CD4-positive, alpha-beta T cell treated with Interleukin-21 for 1 hour (primary cell): ENCODE measurements at regions not wholly inside any gene's neighbourhood (a gene's known extent, or its start where the extent isn't known, plus 50 kb on each side); places are given as distances from the start of the nearest gene placed in this dataset.
A peak's percentile ranks its signal among the peaks of the same experiment; 100 is the strongest.
"Not testable (repeated sequence)": the region's sequence is repeated elsewhere in the genome, so short reads cannot be mapped to it uniquely, and the experiment has no call there.

ENCODE experiments used
- DNase-seq: peaks from one replicate; pipeline ENCODE4 v3.0.0-alpha.2; 2020

GRCh38 chr10:124262234-124262865, 156.4 kb downstream of the OAT start:
- DNase-seq = no peak

- DNase-seq = peak; percentile 5
These were observed 159.4 kb downstream of the OAT start for GRCh38 chr10:124259139-124259825.

DNA sequence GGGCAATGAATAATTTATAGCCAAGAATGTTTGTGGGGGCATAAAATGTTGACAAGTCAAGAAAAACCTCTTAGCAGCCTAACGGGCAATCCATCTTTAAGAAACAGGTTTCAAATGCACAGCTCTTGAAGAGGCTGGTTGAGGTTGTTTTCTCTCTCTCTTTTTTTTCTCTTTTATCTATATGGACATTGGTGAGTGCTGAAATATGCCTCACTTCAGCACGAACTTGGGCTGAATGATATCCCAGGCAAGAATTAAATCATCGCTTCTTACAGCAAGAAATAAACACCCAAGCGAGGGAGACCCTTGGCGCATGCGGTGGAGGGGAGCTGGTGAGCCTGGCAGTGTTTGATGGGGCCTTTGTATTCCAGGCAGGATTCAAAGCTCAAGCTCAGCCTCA, 160.9 kb downstream of the OAT start:
- no peak for DNase-seq

- DNase-seq = no peak
These were observed 162.6 kb downstream of the OAT start for GRCh38 chr10:124256151-124256550.

- no peak for DNase-seq
These were observed 162.2 kb upstream of the CHST15 start for GRCh38 chr10:124255556-124255955.

GRCh38 chr10:124254490-124254889, 161.1 kb upstream of the CHST15 start:
- no peak for DNase-seq

GRCh38 chr10:124253006-124253405, 159.6 kb upstream of the CHST15 start:
- no peak for DNase-seq

GRCh38 chr10:124252097-124252715, 158.8 kb upstream of the CHST15 start:
- DNase-seq = no peak

- no peak for DNase-seq
These were observed 158.1 kb upstream of the CHST15 start for GRCh38 chr10:124251317-124252065.

DNA sequence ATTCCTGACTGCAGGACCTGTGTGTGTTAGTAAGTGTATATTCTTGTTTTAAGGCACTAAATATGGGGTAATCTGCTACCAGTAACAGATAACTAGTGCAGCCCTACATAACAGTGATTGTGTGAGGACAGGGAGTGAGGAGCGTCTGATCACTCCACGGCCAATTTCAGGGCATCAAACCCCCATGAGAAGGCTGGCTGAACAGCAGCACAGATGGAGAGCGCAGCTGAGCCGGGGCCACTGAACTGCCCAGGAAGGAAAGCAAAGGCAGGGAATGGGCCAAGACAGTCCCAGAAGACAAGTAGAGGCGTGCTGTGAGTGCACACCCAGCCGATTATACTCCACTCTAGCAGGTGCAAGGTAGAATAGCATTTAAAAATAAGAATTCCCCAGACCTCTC, 157.1 kb upstream of the CHST15 start:
- DNase-seq = no peak

- DNase-seq = no peak
These were observed 156.5 kb upstream of the CHST15 start for GRCh38 chr10:124249812-124250432.

- no peak for DNase-seq
These were observed 155.8 kb upstream of the CHST15 start for GRCh38 chr10:124249196-124249595.

- DNase-seq = no peak
These were observed 155.0 kb upstream of the CHST15 start for GRCh38 chr10:124248056-124249045.

- no peak for DNase-seq
These were observed 152.5 kb upstream of the CHST15 start for GRCh38 chr10:124245806-124246440.

DNA sequence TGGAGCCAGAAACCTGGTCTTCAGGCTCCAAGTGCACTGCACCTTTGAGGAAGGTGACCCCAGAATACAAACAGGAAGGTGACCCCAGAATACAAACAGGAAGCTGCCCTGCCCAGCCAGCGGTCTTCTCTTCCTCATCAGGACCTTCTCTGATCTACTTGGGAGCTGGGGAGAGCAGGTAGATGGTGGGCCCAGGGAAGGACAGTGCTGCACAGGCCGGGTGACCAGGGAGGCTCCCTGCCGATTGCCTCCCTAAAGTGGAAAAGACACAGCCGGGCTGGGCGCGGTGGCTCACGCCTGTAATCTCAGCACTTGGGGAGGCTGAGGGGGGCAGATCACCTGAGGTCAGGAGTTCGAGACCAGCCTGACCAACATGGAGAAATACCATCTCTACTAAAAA, 151.8 kb upstream of the CHST15 start:
- DNase-seq = no peak

DNA sequence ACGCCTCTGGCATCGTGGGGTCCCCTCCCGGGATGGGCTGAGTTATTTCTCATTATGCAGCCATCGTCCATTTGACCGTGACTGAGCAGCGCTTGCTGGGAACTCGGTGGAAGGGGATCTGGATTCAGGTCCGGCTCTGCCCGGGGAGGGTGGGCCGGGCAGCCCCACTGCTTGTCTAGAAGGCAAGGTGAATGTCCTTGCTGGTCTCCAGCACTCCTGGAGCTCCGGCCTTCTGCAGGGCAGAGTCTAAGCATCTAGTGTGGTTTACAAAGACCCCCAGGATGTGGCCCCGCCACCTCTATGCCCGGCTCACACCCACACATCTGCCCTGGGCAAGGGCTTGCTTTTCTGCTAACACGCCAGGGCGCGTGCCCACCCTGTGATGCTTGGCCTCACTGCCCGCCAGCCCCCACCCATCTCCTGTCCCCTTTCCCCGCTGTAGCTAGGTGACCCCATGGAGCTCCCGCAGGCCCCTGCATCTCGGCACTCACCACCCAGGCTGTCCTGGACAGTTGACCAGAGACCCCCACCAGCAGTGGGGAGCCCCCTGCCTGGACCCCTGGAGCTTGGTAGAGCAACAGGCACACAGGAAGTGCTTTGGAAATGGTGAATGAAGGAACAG, 151.0 kb upstream of the CHST15 start:
- no peak for DNase-seq

DNA sequence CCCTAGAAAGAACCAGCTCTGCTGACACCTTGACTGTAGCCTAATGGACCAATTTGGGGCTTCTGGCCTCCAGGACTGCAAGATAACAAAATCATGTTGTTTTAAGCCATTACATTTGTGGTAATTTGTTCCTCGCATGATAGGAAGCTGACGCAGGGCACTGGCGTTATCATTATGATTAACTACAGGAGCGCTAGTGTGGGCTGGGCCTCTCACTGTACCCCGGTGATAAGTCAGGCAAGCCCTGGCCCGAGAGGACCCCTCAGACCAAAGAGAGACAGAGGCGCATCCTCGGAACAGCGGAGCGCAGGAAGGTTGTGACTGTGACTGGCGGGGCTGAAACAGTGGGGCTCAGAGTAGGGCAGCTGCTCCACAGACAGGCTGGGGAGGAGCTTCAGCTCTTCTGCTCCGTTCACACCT, 150.3 kb upstream of the CHST15 start:
- no peak for DNase-seq

GRCh38 chr10:124242791-124243190, 149.4 kb upstream of the CHST15 start:
- DNase-seq = no peak

GRCh38 chr10:124242365-124242764, 149.0 kb upstream of the CHST15 start:
- no peak for DNase-seq

DNA sequence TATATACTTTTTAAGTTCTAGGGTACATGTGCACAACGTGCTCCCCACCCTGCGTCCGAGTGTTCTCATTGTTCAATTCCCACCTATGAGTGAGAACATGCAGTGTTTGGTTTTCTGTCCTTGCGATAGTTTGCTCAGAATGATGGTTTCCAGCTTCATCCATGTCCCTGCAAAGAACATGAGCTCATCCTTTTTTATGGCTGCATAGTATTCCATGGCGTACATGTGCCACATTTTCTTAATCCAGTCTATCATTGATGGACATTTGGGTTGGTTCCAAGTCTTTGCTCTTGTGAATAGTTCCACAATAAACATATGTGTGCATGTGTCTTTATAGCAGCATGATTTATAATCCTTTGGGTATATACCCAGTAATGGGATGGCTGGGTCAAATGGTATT, 148.1 kb upstream of the CHST15 start:
- not testable (repeated sequence) for DNase-seq

GRCh38 chr10:124240839-124241291, 147.5 kb upstream of the CHST15 start:
- no peak for DNase-seq
